RWPE1 (cell line): ENCODE measurements at regions not wholly inside any gene's neighbourhood (a gene's known extent, or its start where the extent isn't known, plus 50 kb on each side); places are given as distances from the start of the nearest gene placed in this dataset.
A peak's percentile ranks its signal among the peaks of the same experiment; 100 is the strongest.

Experiments
- CTCF ChIA-PET: fragments of 350-600 bp; sonication (Branson Sonifier 250); formaldehyde crosslinking; extraction: SDS; loops from one replicate; lab custom pipeline; 2021; lab: Yijun Ruan, JAX
- POLR2A ChIA-PET: fragments of 400-600 bp; formaldehyde crosslinking; extraction: SDS; loops from one replicate; lab custom pipeline; 2020; ENCODE audit warnings: antibody characterized with exemption; ENCODE audit not compliant: low non-redundant PET; lab: Yijun Ruan, JAX
- DNase-seq: peaks from one replicate; pipeline ENCODE4 v3.0.0; 2012; ENCODE audit warnings: low spot score
- H3K27ac ChIP-seq: fragments of 450-650 bp; 2 replicates; pipeline ENCODE4 v1.5.1; 2017
- TF ChIP-seq, protein P1 (sequence below): fragments of 450-650 bp; conservative IDR thresholded peaks from 2 replicates; pipeline ENCODE4 v1.5.1; 2017; ENCODE audit warnings: low read depth, mild to moderate bottlenecking

DNA sequence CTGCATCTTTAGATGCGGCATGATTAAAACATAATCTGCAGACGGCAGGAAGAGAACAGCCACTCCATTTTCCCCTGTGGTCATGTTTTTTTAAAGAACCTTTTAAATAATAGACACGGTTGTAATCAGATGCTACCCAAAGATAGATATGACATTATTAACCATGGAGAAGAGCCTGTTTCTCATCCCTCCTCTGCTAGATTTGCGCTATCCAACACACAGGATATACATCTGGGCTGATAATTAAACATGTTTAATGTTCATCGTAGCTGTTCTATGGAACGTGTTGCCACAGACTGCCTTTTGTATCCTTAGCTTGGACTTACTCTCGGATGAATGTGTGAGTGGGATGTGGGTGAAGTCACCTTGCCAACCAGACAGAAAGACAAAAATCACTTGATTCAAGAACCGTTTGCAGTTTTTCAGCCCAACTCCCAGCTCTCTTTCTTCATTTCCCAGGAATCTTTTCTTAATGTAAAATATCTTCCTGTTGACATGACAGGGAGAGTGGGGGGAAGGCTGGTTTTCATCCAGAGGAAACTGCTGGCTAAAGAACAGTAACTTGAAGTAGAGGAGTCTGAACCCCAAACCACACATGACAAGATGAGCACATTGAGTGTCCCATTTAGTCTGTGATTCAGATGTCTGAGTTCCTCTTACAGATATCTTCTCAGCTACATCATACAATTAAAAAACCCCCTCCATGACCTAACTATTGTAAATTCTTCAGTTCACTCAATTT, 118.6 kb upstream of the PRICKLE2 start:
- ChIA-PET CTCF (no interaction called here), POLR2A (interaction anchor here (0.7 kb wide), 1 partner anchor 365 kb away, joined by 4 read pairs; no protein-coding TSS in a partner anchor)
- TF ChIP-seq, protein P1, sequence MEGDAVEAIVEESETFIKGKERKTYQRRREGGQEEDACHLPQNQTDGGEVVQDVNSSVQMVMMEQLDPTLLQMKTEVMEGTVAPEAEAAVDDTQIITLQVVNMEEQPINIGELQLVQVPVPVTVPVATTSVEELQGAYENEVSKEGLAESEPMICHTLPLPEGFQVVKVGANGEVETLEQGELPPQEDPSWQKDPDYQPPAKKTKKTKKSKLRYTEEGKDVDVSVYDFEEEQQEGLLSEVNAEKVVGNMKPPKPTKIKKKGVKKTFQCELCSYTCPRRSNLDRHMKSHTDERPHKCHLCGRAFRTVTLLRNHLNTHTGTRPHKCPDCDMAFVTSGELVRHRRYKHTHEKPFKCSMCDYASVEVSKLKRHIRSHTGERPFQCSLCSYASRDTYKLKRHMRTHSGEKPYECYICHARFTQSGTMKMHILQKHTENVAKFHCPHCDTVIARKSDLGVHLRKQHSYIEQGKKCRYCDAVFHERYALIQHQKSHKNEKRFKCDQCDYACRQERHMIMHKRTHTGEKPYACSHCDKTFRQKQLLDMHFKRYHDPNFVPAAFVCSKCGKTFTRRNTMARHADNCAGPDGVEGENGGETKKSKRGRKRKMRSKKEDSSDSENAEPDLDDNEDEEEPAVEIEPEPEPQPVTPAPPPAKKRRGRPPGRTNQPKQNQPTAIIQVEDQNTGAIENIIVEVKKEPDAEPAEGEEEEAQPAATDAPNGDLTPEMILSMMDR = no peak
- no peak overlapping the region for H3K27ac ChIP-seq
- DNase-seq = no peak

DNA sequence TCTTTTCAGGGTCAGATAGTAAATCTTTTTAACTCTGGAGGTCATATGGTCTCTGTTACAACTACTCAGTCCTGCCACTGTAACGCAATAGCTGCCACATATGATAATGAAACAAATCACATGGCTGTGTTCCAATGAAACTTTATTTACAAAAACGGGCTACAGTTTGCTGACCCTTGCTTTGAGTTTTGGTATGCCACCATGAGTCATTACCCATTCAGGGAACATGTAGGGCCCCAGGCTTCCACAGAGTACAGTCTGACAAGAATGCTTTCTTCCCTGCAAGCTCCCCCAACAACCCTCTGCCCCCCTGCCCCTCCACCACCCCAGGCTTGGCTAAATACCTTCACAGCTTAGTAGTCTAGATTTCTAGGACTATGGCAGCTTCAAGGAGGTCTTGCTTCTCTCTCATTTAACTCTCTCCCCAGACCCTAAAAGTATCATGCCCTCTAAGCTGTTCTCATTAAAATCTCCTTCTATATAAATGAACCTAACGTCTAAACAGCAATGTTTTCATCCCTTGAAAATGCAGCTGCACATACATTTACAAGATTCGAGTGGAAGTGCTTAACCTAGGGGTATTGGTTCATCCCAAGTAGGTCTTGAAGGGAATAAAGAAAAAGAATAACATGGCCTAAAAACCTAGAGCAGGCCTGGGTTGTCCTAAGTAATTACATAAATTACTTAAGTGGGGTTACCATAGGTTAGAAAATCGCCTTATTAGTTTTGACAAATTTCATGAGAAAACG, 117.8 kb upstream of the PRICKLE2 start:
- peak overlapping the region; percentile 36; the same call in 1 of the 2 replicates for H3K27ac ChIP-seq
- ChIA-PET POLR2A (interaction anchor here (0.7 kb wide), 1 partner anchor 365 kb away, joined by 4 read pairs; no protein-coding TSS in a partner anchor), CTCF (no interaction called here)
- TF ChIP-seq, protein P1 = no peak
- peak; percentile 78 for DNase-seq

DNA sequence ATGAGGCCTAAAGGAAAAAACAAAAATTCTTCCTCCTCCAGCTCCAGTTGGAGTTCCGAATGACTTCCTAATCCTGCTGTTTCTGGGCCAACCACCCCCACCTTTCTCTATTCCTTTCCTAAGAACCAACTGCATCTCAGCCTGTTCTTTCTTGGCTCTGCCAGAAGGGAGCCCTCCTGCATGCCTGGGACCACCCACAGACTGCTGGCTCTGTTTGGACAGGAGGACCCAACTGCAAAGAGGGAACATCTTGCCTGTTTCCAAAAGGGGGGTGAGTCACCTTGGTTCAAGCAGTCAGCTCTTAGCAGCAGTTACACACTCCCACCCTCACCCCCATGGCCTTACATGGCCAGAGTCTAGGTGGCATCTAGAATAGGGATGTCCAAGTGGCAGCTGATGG, 116.0 kb upstream of the PRICKLE2 start:
- ChIA-PET POLR2A (no interaction called here), CTCF (no interaction called here)
- no peak for DNase-seq
- H3K27ac ChIP-seq = no peak overlapping the region
- TF ChIP-seq, protein P1 = no peak

- H3K27ac ChIP-seq = no peak overlapping the region
- ChIA-PET CTCF (no interaction called here), POLR2A (no interaction called here)
- TF ChIP-seq, protein P1 = no peak
- DNase-seq = no peak
Measured at GRCh38 chr3:64340641-64341101, 115.4 kb upstream of the PRICKLE2 start.

GRCh38 chr3:64336488-64336887, 111.2 kb upstream of the PRICKLE2 start:
- TF ChIP-seq, protein P1 = no peak
- ChIA-PET POLR2A (no interaction called here), CTCF (no interaction called here)
- no peak overlapping the region for H3K27ac ChIP-seq
- no peak for DNase-seq
